Epithelial cell of proximal tubule (primary cell): ENCODE measurements at regions not wholly inside any gene's neighbourhood (a gene's known extent, or its start where the extent isn't known, plus 50 kb on each side); places are given as distances from the start of the nearest gene placed in this dataset.

Source experiments
- DNase-seq: peaks from one replicate; pipeline ENCODE4 v3.0.0-alpha.2; 2011; ENCODE audit warnings: low read depth
- H3K4me3 ChIP-seq: 2 replicates; pipeline ENCODE4 v1.5.1; 2011; ENCODE audit warnings: low read depth, mild to moderate bottlenecking, low read length
- TF ChIP-seq, protein P1 (sequence below): conservative IDR thresholded peaks from 2 replicates; pipeline ENCODE4 v1.5.1; 2012; ENCODE audit warnings: low read depth, mild to moderate bottlenecking, low read length

DNA sequence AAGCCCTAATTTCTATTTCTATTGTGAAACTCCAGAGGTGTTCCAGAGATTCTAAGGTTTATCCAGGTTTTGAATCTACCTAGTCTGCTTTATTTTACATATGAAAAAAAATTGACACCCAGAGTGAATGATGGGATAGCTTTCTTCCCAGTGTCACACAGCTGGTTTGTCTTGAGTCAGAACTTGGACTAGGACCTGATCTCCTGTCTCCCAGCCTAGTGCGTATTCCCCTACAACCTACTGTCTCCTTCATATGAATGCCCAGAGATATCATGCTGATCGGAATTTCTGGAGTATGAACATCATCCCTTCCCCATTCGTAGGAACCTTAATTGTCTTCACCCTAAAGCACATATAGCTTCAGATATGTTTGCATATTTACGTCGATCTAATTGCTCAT lies 524.2 kb downstream of the SPATA31D1 start:
- no peak overlapping the region for H3K4me3 ChIP-seq
- DNase-seq, result no peak
- TF ChIP-seq, protein P1, sequence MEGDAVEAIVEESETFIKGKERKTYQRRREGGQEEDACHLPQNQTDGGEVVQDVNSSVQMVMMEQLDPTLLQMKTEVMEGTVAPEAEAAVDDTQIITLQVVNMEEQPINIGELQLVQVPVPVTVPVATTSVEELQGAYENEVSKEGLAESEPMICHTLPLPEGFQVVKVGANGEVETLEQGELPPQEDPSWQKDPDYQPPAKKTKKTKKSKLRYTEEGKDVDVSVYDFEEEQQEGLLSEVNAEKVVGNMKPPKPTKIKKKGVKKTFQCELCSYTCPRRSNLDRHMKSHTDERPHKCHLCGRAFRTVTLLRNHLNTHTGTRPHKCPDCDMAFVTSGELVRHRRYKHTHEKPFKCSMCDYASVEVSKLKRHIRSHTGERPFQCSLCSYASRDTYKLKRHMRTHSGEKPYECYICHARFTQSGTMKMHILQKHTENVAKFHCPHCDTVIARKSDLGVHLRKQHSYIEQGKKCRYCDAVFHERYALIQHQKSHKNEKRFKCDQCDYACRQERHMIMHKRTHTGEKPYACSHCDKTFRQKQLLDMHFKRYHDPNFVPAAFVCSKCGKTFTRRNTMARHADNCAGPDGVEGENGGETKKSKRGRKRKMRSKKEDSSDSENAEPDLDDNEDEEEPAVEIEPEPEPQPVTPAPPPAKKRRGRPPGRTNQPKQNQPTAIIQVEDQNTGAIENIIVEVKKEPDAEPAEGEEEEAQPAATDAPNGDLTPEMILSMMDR, result no peak

DNA sequence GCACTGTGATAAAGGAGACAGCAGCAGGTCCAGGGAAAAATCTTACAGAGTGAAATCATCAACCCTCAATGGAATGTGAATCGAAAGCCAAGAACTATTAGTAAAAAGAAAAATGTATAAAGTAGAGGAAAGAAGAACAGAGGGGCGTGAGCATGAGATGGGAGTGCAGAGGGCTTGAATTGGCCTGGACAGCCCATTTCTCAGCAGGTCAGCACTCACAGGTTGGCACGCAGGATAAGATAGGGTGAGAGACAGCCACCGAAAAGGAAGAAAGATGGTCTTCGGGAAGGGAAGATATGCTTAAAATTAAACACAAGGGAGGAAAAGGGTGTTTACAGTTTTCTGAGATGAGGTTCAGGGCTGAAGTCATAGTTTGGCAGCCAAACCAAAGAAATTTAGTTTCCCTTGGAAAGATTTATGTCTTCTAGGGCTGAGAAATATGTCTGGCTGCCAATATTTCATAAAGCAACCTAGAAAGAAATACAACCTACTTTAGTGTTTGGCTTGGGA lies 524.7 kb downstream of the SPATA31D1 start:
- TF ChIP-seq, protein P1, result no peak
- no peak for DNase-seq
- H3K4me3 ChIP-seq, result no peak overlapping the region

DNA sequence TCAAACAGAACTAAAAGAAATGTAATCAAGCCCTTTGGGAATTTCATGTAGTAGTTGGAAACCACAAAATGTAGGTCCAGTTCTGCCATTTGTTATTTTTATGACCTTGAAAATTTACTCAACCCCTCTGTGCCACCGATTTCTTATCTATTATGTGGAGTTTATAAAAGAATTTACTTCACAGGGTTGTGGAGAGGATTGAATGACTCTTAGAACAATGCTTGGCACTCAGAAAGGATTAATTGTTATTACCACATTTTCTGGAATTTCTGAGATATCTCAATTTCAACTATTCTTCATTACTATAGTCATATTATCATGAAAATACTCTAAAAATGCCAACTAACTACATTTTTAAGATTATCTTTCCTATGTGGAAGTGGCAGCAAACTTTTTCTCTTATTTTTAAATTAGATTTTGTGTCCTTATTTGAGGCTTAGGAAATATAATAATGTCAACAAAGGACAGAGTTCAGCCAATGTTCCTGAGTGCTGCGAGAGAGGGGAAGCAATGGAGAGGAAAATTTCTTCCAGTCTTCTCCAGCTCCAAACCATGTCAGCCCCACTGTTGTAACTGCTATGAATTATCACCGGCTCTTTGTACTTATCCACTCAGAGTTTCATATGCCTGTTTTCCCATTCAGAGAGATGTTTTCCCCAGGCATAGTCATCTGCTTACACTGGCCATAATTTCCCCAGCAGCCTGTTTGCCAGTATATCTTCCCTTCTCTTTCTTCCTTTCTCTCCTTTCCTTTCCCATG lies 525.6 kb downstream of the SPATA31D1 start:
- TF ChIP-seq, protein P1, result no peak
- DNase-seq, result no peak
- no peak overlapping the region for H3K4me3 ChIP-seq

DNA sequence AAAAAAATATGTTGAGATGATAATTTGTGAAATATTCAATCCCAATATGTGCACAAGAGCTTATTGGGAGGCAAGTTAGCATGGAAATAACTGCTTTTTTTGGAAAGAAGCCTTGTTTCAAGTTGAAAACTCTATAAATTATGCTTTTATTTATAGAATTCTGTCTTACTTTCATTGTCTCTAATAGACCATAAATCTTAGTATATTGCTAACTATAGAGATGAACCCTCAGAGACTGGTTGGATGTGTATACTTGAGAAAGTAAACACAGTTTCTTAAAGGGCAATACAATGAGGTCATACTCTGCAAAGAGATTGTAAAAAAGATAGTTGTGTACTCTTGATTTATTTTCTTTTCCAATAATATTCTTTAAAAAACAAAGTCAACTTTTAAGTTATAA lies 530.3 kb downstream of the SPATA31D1 start:
- DNase-seq, result no peak
- TF ChIP-seq, protein P1, result no peak
- H3K4me3 ChIP-seq, result no peak overlapping the region

DNA sequence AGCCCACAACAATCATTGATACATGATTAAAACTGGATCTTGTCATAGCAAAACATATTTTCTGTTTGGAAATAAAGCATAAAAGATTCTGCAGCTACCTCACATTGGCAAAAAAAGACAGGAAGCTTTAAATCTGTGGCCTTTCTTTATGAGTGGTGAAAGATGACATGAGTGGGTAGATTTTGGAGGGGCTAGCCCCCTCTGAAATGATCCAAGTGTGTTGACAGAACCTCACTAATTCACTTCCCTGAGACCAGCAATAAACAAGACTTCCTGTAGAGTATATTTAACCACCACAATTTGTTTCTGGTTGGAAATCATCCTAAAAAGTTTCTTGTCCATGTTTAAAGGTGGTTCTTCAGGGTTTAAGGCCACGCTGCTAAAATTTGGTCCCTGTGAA lies 530.8 kb downstream of the SPATA31D1 start:
- TF ChIP-seq, protein P1, result no peak
- DNase-seq, result no peak
- no peak overlapping the region for H3K4me3 ChIP-seq

DNA sequence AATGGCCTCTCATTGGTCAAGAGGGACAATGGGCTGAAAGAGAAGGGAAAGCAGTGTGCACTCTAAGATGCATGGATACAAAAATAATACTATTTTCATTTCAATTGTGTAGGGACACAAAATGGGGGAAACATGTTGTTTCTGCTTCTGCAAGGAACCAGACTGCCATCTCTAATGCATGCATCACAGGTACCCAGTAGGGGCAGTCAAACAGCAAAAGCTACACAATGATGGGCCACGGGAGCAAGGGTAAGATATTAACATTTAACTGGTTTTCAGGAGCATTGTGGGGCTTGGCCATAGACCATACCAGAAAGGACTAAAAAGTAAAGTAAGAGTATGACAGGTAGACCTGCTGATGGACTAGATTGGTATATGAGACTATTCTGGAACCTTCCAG lies 535.8 kb downstream of the SPATA31D1 start:
- no peak for DNase-seq
- TF ChIP-seq, protein P1, result no peak
- H3K4me3 ChIP-seq, result no peak overlapping the region

DNA sequence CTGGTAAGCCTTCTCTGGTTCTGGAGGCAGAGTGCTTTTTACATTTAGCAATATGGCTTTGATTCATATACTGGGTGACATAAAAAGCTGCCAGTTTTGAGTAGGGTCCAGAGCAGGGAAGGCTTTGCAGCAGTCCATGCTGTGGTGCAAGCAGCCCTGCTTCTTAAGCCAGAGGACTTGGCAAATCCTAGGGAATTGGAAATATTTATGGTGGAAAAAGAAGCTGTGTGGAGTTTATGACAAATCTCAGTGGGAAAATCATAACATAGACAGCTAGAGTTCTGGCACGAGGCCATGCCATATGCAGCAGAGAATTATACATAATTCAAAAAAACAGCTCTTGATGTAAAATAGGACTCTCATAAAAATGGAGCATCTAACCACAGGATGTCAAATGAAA lies 536.4 kb downstream of the RASEF start:
- no peak for DNase-seq
- no peak overlapping the region for H3K4me3 ChIP-seq
- TF ChIP-seq, protein P1, result no peak
